ENCODE measurements at regions not wholly inside any gene's neighbourhood (a gene's known extent, or its start where the extent isn't known, plus 50 kb on each side); places are given as distances from the start of the nearest gene placed in this dataset.

GRCh38 chr15:91649016-91649415, 204.5 kb upstream of the SLCO3A1 start:
- Histone ChIP-seq H2AFZ (ENCODE audit: control insufficient read depth, low read length) (no peak overlapping the region), H3K4me1 (ENCODE audit: control insufficient read depth, extremely low read depth, insufficient read depth, low read length) (no peaks in the 10 kb centered on the region), H3K27ac (ENCODE audit: control insufficient read depth, insufficient read depth, low read length) (no peak overlapping the region), H3K9ac (ENCODE audit: control insufficient read depth, extremely low read depth, insufficient read depth, low read length) (no peak overlapping the region), H3K4me3 (ENCODE audit: control insufficient read depth in 2 of 3, extremely low read depth in 1 of 3, insufficient read depth in 2 of 3, low read depth in 1 of 3, low read length in 3 of 3) (no peak overlapping the region), H4K20me1 (ENCODE audit: control insufficient read depth, extremely low read depth, insufficient read depth, low read length) (no peaks in the 10 kb centered on the region), H3K79me2 (ENCODE audit: control insufficient read depth, insufficient read depth, low read length) (no peaks in the 10 kb centered on the region), H3K4me2 (ENCODE audit: control insufficient read depth, extremely low read depth, insufficient read depth, low read depth, low read length) (no peak overlapping the region), H3K9me1 (ENCODE audit: control insufficient read depth, extremely low read depth, insufficient read depth, low read length) (no peaks in the 10 kb centered on the region), H3K36me3 (ENCODE audit: control insufficient read depth in 2 of 2, extremely low read depth in 1 of 2, insufficient read depth in 2 of 2, low read length in 2 of 2) (no peaks in the 10 kb centered on the region), H3K27me3 (ENCODE audit: control insufficient read depth, extremely low read depth, insufficient read depth, low read length) (no peaks in the 10 kb centered on the region), H3K9me3 (ENCODE audit: control insufficient read depth, low read depth, low read length) (no peaks in the 10 kb centered on the region)
- TF ChIP-seq EZH2 (IDR thresholded peaks at IDR 0.05; ENCODE audit: low read length) (no peak), CTCF (optimal IDR thresholded peaks at IDR 0.05 in 1 of 3, IDR thresholded peaks at IDR 0.05 in 1 of 3, conservative IDR thresholded peaks at IDR 0.05 in 1 of 3; ENCODE audit: extremely low read depth in 1 of 3, insufficient read depth in 2 of 3, low read length in 3 of 3) (no peak)
- dilution Hi-C loops (cut with MboI; ENCODE audit: extremely low pct_ligation_motif_present, low sequenced_read_pairs), result no loop called here
- DNase-seq (ENCODE audit: low read depth, low spot score) (no peak), FAIRE-seq (no peak)

DNA sequence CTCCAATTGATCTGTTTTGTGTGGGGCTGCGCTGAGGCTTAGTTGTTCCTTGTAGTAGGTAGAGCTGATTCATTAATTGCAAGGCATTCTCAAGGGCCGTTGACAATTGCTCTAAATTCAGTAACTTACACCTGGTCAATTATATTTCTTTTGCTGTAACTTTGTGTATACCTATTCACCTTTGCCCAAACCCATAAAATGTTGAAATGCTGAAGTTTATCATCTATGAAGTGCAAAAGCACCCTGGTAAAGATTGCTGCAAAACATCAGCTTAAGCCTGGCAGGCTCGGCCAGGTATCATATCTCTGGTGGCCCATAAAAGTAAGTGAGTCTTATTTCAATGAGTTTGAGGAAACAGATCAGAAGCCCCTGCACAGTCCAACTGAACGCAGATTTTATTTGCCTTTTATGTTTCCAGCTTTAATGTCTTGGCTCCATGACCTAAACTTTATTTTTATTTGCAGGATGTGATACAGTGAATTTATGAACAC, 203.6 kb upstream of the SLCO3A1 start:
- H3K4me1 ChIP-seq (ENCODE audit: control insufficient read depth, extremely low read depth, insufficient read depth, low read length), result no peaks in the 10 kb centered on the region
- H3K36me3 ChIP-seq (ENCODE audit: control insufficient read depth in 2 of 2, extremely low read depth in 1 of 2, insufficient read depth in 2 of 2, low read length in 2 of 2), result no peaks in the 10 kb centered on the region
- no peaks in the 10 kb centered on the region for H3K27me3 ChIP-seq (ENCODE audit: control insufficient read depth, extremely low read depth, insufficient read depth, low read length)
- no peak overlapping the region for H3K9ac ChIP-seq (ENCODE audit: control insufficient read depth, extremely low read depth, insufficient read depth, low read length)
- DNase-seq (ENCODE audit: low read depth, low spot score), result no peak
- no peak overlapping the region for H2AFZ ChIP-seq (ENCODE audit: control insufficient read depth, low read length)
- H3K79me2 ChIP-seq (ENCODE audit: control insufficient read depth, insufficient read depth, low read length), result no peaks in the 10 kb centered on the region
- dilution Hi-C loops (cut with MboI; ENCODE audit: extremely low pct_ligation_motif_present, low sequenced_read_pairs), result no loop called here
- no peaks in the 10 kb centered on the region for H4K20me1 ChIP-seq (ENCODE audit: control insufficient read depth, extremely low read depth, insufficient read depth, low read length)
- H3K9me1 ChIP-seq (ENCODE audit: control insufficient read depth, extremely low read depth, insufficient read depth, low read length), result no peaks in the 10 kb centered on the region
- H3K4me3 ChIP-seq (ENCODE audit: control insufficient read depth in 2 of 3, extremely low read depth in 1 of 3, insufficient read depth in 2 of 3, low read depth in 1 of 3, low read length in 3 of 3), result no peak overlapping the region
- no peak for FAIRE-seq
- no peak overlapping the region for H3K4me2 ChIP-seq (ENCODE audit: control insufficient read depth, extremely low read depth, insufficient read depth, low read depth, low read length)
- no peaks in the 10 kb centered on the region for H3K9me3 ChIP-seq (ENCODE audit: control insufficient read depth, low read depth, low read length)
- TF ChIP-seq CTCF (optimal IDR thresholded peaks at IDR 0.05 in 1 of 3, IDR thresholded peaks at IDR 0.05 in 1 of 3, conservative IDR thresholded peaks at IDR 0.05 in 1 of 3; ENCODE audit: extremely low read depth in 1 of 3, insufficient read depth in 2 of 3, low read length in 3 of 3), result no peak
- TF ChIP-seq EZH2 (IDR thresholded peaks at IDR 0.05; ENCODE audit: low read length), result no peak
- H3K27ac ChIP-seq (ENCODE audit: control insufficient read depth, insufficient read depth, low read length), result no peak overlapping the region

Data from keratinocyte (primary cell).